Right hindlimb (tissue), 1 donor: ENCODE measurements at regions not wholly inside any gene's neighbourhood (a gene's known extent, or its start where the extent isn't known, plus 50 kb on each side); places are given as distances from the start of the nearest gene placed in this dataset.

ENCODE experiments used
- DNase-seq: peaks from one replicate; pipeline ENCODE4 v3.0.0-alpha.2; 2018

DNA sequence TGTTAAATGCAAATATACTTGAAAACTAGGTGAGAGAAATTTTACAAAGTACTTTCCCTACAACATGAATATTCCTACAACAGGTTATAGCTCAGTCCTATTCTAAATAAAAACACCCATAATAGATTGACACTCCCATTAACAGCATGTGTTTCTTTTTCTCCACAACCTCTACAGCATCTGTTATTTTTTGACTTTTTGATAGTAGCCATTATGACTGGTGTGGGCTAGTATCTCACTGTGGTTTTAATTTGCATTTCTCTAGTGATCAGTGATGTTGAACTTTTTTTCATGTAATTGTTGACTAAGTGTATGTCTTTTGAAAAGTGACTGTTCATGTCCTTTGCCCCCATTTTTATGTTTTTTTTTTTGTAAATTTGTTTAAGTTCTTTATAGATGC lies 1506.1 kb upstream of the CDH9 start:
- no peak for DNase-seq

DNA sequence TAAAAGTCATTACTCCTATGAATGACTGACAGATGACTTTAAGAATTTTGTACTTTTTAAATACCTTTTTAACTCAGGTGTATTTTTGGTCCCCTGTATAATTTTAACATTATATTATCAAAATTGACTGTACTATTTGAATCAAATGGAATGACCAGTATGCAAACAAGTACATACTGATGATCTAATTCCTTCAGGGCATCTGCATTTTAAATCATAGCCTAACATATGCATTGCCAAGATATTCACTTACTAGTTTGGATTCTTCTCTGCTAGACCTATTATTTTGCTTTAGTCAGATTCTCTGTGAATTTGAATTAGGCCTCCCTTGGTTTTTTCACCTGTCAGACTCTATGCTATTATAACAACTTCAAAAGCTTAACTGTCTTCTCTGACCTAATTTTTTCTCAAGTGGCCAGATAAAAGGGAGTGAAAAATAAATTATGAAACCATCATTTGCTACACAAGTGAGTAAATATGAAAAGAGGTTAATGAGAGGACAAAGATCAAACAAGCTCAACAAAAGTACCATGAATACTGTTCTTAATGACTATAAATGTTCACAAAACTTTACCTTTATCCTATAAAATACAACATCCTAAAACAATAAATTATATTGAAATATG lies 1505.2 kb upstream of the CDH9 start:
- no peak for DNase-seq

DNA sequence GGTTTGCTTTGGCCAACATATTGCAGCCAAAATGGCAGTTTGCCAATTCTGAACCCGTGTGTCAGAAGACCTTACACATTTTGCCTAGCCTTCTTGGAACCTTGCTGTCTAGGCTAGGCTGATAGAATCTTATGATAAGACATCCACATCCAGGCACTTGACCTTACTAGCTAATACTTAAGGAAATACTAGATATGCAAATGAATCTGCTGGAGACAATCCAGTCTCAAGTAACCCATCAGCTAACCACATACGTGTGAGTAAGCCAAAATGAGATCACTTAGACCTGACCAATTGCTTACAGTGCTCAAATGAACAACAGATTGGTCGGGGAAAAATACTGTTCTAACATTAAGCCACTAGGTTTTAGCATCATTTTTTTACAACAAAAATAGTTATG lies 1504.6 kb upstream of the CDH9 start:
- DNase-seq: no peak

DNA sequence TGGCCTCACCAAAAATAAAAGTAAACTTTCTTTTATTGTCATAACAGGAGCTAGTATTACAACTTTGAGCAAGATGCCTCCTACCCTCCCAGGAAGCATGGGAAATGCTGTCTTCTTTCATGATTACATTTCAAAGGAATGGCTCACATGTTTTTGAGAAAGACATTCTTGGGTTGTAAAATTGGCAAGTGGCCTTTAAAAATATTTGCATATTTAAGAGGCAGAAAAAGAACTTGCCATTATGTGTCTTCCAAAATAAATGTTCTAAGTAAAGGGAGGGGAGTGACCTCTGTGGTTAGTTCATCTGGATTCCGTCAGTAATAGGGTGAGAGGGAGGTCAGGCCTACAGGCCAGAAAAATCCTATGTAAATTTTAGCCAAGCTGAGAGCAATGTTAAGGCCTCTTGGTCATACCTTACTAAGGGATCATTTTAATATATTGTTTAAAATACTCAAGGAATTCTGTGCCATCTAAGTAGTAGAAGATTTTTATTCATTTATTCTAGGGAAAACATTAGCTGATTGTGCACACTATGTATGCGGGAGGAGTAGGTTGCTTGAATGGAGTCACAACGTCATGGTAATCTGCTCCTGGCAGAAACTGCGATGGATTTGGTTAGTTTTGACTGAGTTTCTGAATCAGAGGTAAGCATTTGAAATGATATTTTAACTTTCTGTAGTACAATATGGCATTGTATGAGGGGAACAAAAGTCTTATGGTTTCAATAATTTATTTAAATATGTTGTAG lies 1485.7 kb upstream of the CDH9 start:
- no peak for DNase-seq

DNA sequence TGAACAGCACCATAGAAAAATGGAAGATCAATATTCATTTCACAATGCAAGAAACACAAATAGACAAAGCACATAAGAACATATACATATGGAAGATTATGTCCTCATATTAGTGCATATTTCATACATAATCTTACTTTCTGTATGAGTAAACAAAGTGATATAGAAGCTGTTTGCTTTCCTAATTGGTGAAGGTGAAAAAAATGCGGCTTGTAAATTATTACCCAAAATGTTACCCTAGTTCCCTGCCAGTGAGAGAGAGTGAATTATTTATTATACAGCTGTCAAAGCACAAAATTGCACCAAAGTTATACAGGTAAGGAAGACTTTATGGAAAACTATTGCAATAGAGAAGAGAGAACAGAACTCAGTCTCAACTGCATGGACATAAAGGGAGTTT lies 1485.0 kb upstream of the CDH9 start:
- no peak for DNase-seq

DNA sequence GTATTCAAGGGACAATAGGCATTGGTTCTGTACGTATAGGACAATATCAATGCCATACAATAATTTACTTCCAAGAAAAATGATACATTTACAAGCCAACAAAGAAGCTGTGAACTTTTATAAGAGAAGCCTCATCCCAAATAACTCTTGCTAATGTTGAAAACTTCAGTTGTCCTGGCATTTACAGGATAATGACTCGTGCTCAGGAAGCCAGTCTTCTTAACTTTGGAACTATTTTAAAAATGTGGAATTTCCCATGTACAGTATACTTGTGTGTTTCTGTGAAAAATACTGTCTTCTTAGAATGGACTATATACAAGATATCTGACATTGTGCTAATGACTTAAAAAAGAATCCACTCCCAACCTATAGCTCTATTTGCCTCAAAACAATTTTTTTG lies 1479.3 kb upstream of the CDH9 start:
- DNase-seq: no peak

DNA sequence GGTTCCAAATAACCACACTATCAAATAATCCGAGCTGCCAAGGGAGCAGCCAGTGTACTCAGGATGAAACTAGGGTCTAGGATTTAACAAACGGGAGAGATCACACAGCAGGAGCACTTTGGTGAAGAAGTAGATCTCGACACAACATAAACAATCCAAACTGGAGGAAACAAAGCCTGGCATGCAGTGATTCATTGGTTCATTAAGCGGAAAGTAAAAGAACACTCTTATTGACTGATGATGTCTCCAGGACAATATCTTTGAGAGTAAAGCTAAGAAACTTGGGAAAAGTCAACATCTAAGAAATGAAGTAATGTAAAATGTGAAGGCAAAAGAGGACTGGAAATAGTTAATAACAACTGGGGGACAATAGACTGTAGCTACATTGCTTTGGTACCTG lies 1478.3 kb upstream of the CDH9 start:
- DNase-seq: no peak

DNA sequence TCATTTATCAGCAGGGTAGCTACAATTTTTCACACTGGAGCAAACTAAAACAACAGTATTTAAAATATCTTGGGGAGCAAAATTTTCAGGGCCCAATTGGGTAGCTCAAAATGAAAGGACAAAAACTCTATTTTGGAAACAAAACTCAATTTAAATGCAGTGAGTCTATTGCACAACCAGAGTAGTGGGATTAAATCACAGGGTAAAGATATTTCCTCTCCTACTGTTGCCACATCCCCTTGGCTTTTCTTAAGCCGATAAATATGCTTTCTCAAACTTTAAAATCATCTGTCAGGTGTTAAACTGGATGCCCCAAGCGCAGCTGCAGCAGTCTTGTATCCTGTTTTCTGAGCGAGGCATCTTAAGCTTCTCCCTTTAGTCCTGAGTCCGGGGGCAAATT lies 1474.3 kb upstream of the CDH9 start:
- DNase-seq: no peak

DNA sequence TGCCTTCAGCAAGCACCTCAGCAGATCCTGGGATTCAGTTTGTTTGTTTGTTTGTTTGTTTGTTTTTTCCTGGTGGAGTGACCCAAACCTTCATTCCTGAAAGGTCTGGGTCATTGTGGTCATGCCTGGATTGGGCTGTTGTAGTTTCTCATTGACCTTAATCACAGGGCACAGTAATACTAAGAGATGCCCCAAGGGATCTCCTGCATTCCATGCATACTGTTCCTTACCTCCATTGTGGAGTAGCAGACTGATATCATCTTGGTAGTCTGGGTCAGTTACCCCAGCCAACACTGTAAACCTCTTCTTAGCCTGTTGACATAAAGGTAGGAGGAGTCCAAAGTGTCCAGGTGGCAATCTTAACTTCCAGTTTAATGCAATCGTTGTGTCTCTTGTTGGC lies 1466.7 kb upstream of the CDH9 start:
- no peak for DNase-seq

DNA sequence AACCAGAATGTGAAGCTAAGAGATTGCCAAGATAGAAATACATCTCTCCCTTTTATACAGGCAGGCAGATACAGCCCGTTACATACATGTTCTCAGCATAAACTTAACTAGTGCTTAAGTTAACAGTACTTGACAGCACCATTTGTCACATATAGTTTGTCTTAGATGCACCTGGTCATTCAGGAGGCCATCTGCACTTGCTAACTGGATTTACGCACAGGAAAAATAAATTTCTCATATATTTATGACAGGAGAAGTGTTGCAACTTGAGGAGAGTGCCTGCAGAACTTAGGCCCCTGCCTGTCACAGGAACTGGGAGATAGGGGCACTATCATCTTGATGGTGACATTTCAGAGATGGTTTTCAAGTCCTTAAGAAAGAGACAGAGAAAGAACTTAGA lies 1462.1 kb upstream of the CDH9 start:
- no peak for DNase-seq

DNA sequence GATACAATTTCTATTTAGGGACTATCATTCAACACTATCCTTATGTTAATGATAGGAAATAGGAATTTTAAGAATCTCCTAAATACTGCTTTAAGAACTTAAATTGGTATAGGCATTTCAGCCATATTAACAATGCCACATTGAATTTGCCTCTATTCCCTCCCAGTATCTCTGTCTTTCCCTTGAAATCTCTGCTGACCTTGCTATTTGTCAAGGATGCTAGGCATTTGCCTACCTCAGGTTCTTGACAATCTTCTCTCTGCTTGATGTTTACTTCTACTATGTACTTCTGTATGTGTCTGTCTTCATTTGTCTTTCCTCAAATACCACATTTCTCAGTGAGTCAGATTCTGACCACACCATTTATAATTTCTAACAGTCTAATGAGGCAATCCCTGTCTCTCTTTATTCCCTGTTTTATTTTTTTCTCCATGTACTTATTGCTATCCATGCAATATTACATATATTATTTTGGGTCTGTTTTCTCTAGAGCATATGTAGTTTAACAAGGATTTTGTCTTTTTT lies 1461.4 kb upstream of the CDH9 start:
- DNase-seq: no peak

DNA sequence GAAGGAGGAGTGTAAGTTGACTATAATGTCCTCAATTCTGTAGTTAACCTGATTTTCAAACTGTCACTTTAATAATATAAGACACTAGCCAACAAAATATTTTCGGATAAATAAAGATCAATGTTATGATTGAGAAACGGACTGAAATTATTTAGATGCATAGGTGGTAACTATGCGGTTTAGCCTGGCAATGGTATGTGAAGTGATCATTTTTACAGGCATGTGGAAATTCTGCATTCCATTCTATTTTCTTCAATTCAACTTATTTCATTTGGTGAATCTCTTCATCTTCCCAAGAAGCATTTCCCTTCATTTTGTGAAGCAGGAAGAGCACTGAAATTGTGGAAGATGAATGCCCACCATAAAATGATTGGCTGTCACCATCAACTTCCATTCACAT lies 1457.5 kb upstream of the CDH9 start:
- no peak for DNase-seq

DNA sequence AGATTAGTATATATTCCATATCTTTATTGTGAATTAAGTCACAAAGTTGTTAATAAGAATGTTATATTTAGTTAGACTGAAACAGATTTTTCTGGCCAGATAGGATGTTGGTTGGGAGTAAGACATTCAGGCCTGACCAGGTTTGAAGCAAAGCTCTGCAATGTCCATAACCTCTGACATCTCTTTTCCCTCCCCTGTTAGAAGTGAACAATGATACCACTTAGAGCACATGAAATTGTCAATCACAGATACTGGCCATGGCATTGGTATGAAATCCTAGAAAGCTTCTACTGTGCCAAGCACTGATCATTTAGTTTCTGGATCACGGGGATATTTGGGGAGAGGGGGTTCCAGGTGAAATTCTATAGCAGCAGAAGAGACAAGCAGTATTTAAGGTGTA lies 1455.1 kb upstream of the CDH9 start:
- no peak for DNase-seq

DNA sequence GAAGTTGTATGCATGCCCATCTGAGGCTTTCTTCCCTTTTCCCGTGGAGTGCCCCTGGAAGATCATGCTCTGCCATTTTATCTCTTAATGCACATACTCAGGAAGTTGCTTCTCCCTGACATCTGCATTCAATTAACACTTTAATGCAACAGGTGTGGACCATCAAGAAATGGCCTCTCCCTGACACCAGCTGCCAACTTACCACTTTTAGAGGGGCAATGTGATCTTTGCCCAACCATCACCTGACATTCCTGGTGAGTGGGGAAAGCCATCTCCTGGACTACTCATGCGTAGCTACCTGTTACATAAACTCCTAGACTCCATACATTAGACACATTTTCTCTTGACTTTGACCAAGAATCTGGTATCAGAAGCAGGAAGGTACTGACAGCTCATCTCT lies 1450.4 kb upstream of the CDH9 start:
- DNase-seq: no peak

DNA sequence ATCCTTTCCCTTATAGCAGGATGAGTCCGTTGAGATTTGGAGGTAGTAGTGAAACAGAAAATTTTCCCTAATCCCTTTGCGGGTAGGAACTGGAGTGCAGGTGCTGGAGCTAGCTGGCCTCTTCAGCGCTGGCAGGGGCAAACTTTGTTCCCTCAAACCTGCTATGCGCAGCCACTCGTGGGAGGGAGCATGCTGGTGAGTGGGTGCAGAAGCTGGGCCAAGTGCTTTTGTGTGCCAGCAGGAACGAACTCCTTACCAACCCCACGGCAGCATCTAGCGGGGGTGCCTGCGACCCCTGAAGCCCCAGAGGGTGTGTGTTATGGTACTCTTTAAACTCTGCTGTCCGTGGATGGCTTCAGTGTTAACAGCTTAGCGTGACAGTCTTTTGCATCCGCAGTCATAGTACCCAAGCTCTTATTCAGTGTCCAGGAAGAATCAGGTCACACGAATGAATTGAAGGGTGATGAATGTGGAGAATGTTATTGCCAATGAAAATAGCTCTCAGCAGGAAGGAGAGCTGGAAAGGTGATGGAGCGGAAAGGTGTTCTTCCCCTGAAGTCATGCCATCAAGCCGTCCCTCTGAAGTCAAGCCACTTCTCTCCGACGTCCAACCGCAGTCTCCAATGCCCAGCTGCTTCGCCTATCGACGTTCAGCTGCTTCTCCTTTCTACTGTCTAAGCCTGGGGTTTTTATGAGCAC lies 1445.1 kb upstream of the CDH9 start:
- DNase-seq: no peak

DNA sequence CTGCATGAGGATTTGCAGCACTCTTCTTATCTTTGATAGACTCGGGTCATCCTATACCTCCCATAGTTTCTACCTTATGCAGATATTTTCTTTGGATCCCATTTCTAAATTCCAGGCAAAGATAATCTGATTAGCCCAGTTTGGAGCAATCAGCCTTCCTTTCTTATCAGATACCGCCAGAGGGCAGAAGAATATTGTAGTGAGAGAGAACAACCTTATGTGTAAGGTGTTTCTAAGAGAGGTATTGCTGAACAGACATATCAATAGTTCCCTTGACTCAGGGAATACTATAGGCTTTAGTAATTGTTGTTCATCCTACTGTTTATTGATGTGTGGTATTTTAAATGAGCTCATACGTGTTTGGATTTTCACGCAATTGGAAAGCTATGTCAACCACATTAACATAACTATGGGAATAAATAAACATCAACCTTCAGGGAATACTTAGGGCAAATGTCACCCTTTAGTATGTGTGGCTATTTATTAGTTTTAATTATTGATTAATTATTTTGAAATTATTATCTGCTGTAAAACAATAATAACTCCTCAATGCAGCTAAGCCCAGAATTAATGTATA lies 1435.2 kb upstream of the CDH9 start:
- no peak for DNase-seq

DNA sequence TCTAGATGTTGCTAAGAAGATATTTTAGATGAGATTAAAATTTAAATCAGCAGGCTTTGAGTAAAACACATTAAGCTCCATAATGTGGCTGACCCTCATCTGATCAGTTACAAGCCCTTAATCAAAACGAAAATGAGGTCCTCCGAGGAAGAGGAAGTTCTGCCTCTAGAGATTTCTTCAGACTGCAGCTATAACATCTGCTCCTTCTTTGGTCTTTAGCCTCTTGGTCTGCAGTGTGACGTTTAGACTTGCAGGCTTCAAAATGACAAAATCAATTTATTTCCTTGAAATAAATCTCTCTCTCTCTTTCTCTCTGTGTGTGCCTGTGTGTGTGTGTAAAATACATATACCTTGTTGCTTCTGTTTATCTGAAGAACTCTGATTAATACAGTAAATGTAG lies 1429.8 kb upstream of the CDH9 start:
- no peak for DNase-seq

DNA sequence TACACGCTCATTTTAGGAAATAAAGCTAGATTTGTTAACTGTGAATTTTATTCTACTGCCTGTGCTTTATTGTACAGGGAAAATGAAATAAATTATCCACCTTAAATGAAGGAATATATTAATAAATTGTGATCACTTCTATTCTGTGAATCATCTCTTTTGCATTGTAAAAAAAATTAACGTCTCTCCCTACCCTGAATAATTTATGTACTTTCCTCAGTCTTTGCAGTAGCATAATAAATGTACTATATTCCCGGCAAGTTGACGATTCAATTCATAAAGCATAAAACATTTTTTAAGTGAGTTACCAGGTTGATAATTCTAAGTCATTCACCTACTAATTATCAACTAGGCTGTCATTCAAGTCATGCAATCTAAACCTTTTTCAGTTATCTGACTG lies 1425.3 kb upstream of the CDH9 start:
- DNase-seq: no peak

DNA sequence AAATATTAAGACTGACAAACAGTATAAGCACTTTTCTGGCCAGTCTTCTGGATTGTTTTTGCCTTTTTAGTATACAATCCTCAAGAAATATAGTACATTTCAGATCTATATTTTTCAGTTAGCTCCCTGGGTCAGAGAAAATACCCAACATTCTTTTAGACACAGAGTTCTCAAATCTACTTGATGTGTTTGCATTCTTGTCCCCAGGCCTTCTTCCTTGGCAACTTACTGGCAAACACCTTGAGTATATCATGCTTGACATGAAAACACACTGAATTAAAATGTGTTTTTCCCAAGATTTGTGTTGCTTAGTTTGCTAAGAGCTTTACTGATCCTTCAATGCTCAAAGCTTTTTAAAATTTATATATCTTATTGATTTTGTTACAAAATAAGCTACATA lies 1413.1 kb upstream of the CDH9 start:
- no peak for DNase-seq

DNA sequence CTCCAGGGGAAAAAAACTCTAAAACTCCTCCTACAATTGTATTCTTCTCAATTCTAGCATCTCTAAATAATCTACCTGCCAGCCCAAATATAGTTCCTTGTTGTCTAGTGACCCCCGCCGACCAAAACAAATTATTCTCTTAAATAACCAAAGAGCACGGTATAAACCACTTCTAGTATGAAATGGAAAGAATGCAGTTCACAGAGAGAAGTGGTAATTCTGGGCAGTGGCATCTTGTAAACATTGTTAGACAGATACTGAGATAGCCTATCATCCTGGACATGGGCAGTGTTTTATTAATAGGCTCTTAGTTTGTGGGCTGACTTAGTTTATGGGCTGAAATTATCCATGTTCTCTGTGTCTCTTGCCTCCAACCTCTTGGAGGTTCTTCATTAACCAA lies 1412.6 kb upstream of the CDH9 start:
- DNase-seq: no peak

DNA sequence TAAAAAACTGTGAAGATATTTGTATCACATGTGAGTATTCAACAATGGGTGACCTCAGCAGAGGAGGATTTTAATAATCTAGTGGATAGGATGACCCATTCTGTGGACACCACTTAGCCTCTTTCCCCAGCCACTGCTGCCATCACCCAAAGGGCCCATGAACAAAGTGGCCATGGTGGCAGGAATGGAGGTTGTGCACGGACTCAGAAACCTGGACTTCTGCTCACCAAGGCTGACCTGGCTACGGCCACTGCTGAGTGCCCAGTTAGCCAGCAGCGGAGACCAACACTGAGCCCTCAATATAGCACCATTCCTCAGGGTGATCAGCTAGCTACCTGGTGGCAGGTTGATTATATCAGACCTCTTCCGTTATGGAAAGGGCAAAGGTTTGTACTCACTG lies 1410.4 kb upstream of the CDH9 start:
- DNase-seq: no peak

DNA sequence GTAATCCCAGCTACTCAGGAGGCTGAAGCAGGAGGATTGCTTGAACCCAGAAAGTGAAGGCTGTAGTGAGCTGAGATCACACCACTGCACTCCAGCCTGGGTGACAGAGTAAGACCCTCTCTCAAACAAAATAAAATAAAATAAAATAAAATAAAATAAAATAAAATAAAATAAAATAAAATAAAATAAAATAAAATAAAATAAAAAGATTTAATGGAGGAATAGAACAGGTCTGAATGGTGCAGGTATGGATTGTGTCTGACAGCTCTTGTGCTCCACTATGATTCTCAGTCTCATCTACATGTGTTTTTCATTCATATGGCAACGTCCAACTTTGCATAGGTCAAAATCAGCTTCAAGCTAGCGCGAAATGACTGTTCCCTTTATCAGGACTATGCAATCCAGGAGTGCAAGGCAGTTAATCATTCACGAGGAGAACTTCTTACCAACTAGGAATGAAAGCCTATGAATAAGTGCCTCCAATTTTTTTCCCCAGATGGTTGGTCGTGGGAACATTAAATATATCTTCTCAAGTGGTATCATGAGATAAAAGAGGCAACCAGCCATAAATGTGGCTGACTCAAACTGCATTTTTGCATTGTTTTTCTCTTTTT lies 1392.3 kb upstream of the CDH9 start:
- DNase-seq: no peak

DNA sequence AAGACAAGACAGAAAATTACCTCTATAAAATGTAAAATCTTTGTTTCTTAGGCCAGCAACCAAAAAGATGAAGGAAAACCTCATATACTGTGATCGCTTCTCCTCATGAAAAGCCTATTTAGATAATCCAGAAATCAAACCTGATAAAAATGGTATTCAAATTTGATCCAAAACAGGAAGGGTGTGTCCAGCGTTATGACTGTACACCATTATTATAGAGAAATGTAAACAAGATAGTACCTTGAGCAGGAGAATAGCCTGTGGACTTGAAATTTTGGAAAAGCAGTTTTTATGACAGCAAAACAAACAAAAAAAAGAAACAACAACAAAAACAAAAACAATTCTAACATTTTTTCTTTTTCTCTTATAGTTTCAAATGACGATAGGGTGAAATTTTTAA lies 1382.8 kb upstream of the CDH9 start:
- no peak for DNase-seq
